H9 (cell line): ENCODE measurements at regions not wholly inside any gene's neighbourhood (a gene's known extent, or its start where the extent isn't known, plus 50 kb on each side); places are given as distances from the start of the nearest gene placed in this dataset.

ENCODE experiments used
- DNase-seq: peaks from one replicate; pipeline ENCODE4 v3.0.0-alpha.2; 2017
- H2AFZ ChIP-seq: one replicate; pipeline ENCODE4 v1.6.1; 2013; ENCODE audit warnings: mild to moderate bottlenecking, low read length, control low read depth, moderate library complexity
- H2AK5ac ChIP-seq: 2 replicates; pipeline ENCODE4 v1.6.1; 2013; ENCODE audit warnings: low read length, control low read depth, mixed read lengths; ENCODE audit not compliant: insufficient read length
- H2BK120ac ChIP-seq: one replicate; pipeline ENCODE4 v1.6.1; 2013; ENCODE audit warnings: low read depth, mild to moderate bottlenecking, low read length, control low read depth, inconsistent platforms; ENCODE audit not compliant: poor library complexity, severe bottlenecking
- H2BK12ac ChIP-seq: 2 replicates; pipeline ENCODE4 v1.6.1; 2013; ENCODE audit warnings: low read length, control low read depth, mixed read lengths, low read depth; ENCODE audit not compliant: insufficient read length
- H2BK15ac ChIP-seq: 2 replicates; pipeline ENCODE4 v1.6.1; 2013; ENCODE audit warnings: low read depth, low read length, control low read depth
- H2BK20ac ChIP-seq: one replicate; pipeline ENCODE4 v1.6.1; 2013; ENCODE audit warnings: low read depth, mild to moderate bottlenecking, low read length, control low read depth, inconsistent platforms; ENCODE audit not compliant: poor library complexity, severe bottlenecking
- H2BK5ac ChIP-seq: 2 replicates; pipeline ENCODE4 v1.6.1; 2013; ENCODE audit warnings: low read length, control low read depth, mixed read lengths; ENCODE audit not compliant: insufficient read length
- H3K14ac ChIP-seq: 2 replicates; pipeline ENCODE4 v1.6.1; 2013; ENCODE audit warnings: low read length, control low read depth; ENCODE audit not compliant: insufficient read depth
- H3K18ac ChIP-seq: 2 replicates; pipeline ENCODE4 v1.6.1; 2013; ENCODE audit warnings: low read depth, mild to moderate bottlenecking, mixed read lengths, low read length, control low read depth; ENCODE audit not compliant: insufficient read length
- H3K23ac ChIP-seq: 2 replicates; pipeline ENCODE4 v1.6.1; 2013; ENCODE audit warnings: low read length, control low read depth, mixed read lengths, low read depth; ENCODE audit not compliant: insufficient read length
- H3K23me2 ChIP-seq: 2 replicates; pipeline ENCODE4 v1.6.1; 2013; ENCODE audit warnings: low read depth, mild to moderate bottlenecking, mixed read lengths, low read length, control low read depth; ENCODE audit not compliant: insufficient read length, poor library complexity, severe bottlenecking
- H3K27ac ChIP-seq: 2 replicates; pipeline ENCODE4 v1.5.1; 2013; ENCODE audit warnings: low read length, control low read depth, mixed read lengths, low read depth; ENCODE audit not compliant: insufficient read length
- H3K27me3 ChIP-seq: 2 replicates; pipeline ENCODE4 v1.6.1; 2013; ENCODE audit warnings: low read length, control low read depth, inconsistent platforms; ENCODE audit not compliant: insufficient read depth
- H3K4ac ChIP-seq: 2 replicates; pipeline ENCODE4 v1.6.1; 2013; ENCODE audit warnings: low read depth, mild to moderate bottlenecking, control low read depth, inconsistent platforms, low read length, moderate library complexity
- H3K4me1 ChIP-seq: 2 replicates; pipeline ENCODE4 v1.6.1; 2013; ENCODE audit warnings: low read length, control low read depth, inconsistent platforms; ENCODE audit not compliant: insufficient read depth
- H3K4me2 ChIP-seq: 2 replicates; pipeline ENCODE4 v1.6.1; 2013; ENCODE audit warnings: low read length, control low read depth, mixed read lengths; ENCODE audit not compliant: insufficient read length, insufficient read depth
- H3K56ac ChIP-seq: 2 replicates; pipeline ENCODE4 v1.6.1; 2013; ENCODE audit warnings: low read depth, mild to moderate bottlenecking, mixed read lengths, low read length, control low read depth; ENCODE audit not compliant: insufficient read length
- H3K79me1 ChIP-seq: 2 replicates; pipeline ENCODE4 v1.6.1; 2013; ENCODE audit warnings: low read depth, mild to moderate bottlenecking, moderate library complexity, low read length, control low read depth, inconsistent platforms; ENCODE audit not compliant: insufficient read depth, poor library complexity, severe bottlenecking
- H3K79me2 ChIP-seq: 2 replicates; pipeline ENCODE4 v1.6.1; 2013; ENCODE audit warnings: low read length, control low read depth, inconsistent platforms; ENCODE audit not compliant: insufficient read depth
- H3K9ac ChIP-seq: 2 replicates; pipeline ENCODE4 v1.6.1; 2013; ENCODE audit warnings: low read length, control low read depth, mixed read lengths; ENCODE audit not compliant: insufficient read length; ENCODE audit errors: extremely low read depth
- H3K9me3 ChIP-seq: one replicate; pipeline ENCODE4 v1.6.1; 2013; ENCODE audit warnings: low read depth, low read length, inconsistent platforms; ENCODE audit not compliant: control insufficient read depth
- H3T11ph ChIP-seq: one replicate; pipeline ENCODE4 v1.6.1; 2013; ENCODE audit warnings: mild to moderate bottlenecking, low read length, control low read depth, inconsistent platforms
- H4K20me1 ChIP-seq: one replicate; pipeline ENCODE4 v1.6.1; 2013; ENCODE audit not compliant: control insufficient read depth, insufficient read length, insufficient read depth
- H4K5ac ChIP-seq: 2 replicates; pipeline ENCODE4 v1.6.1; 2013; ENCODE audit warnings: low read depth, mild to moderate bottlenecking, mixed read lengths, low read length, control low read depth; ENCODE audit not compliant: insufficient read length
- H4K8ac ChIP-seq: replicated peaks from 2 replicates; pipeline ENCODE4 v1.6.1; 2013; ENCODE audit warnings: low read length, control low read depth, mixed read lengths, low read depth; ENCODE audit not compliant: insufficient read length
- H4K91ac ChIP-seq: 2 replicates; pipeline ENCODE4 v1.6.1; 2013; ENCODE audit warnings: low read depth, mild to moderate bottlenecking, moderate library complexity, mixed read lengths, low read length, control low read depth; ENCODE audit not compliant: insufficient read length
- H3K27ac Mint-ChIP-seq, 3 experiments: 2 replicates in 2 of 3; 3 replicates in 1 of 3; pipeline ENCODE4 v1.8.0; 2020 to 2021; ENCODE audit warnings: mixed read lengths in 3 of 3, mild to moderate bottlenecking in 1 of 3, moderate library complexity in 1 of 3
- H3K27me3 Mint-ChIP-seq: 2 replicates; pipeline ENCODE4 v1.8.0; 2021; ENCODE audit warnings: low read depth, mild to moderate bottlenecking, moderate library complexity, mixed read lengths
- H3K36me3 Mint-ChIP-seq, 3 experiments: 2 replicates in 2 of 3; 3 replicates in 1 of 3; pipeline ENCODE4 v1.8.0; 2020 to 2021; ENCODE audit warnings: low read depth in 3 of 3, mixed read lengths in 3 of 3; ENCODE audit not compliant: insufficient read depth in 1 of 3
- H3K4me1 Mint-ChIP-seq, 2 experiments: 2 replicates each; pipeline ENCODE4 v1.8.0; 2020; ENCODE audit warnings: mixed read lengths in 2 of 2
- H3K4me3 Mint-ChIP-seq, 2 experiments: 2 replicates in 1 of 2; 3 replicates in 1 of 2; pipeline ENCODE4 v1.8.0; 2020 to 2021; ENCODE audit warnings: mild to moderate bottlenecking in 2 of 2, mixed read lengths in 2 of 2, moderate library complexity in 1 of 2
- H3K9me3 Mint-ChIP-seq, 2 experiments: 2 replicates in 1 of 2; 3 replicates in 1 of 2; pipeline ENCODE4 v1.8.0; 2020; ENCODE audit warnings: mild to moderate bottlenecking in 2 of 2, mixed read lengths in 2 of 2, moderate library complexity in 1 of 2
- WGBS: extraction: QIAGEN DNeasy Blood & Tissue Kit; methylation state at CpG from one replicate; pipeline ENCODE4 v1.1.7; 2013; ENCODE audit warnings: missing lambda C conversion rate, low lambda C conversion rate, mixed read lengths; ENCODE audit not compliant: insufficient read length; ENCODE audit errors: extremely low coverage; 5-methylcytosine and 5-hydroxymethylcytosine counted together
- TF ChIP-seq, protein P1 (sequence below): fragments of 200-600 bp; sonication (generic); conservative IDR thresholded peaks from 3 replicates; pipeline ENCODE4 v1.8.0; 2021; ENCODE audit warnings: antibody characterized with exemption, mild to moderate bottlenecking

DNA sequence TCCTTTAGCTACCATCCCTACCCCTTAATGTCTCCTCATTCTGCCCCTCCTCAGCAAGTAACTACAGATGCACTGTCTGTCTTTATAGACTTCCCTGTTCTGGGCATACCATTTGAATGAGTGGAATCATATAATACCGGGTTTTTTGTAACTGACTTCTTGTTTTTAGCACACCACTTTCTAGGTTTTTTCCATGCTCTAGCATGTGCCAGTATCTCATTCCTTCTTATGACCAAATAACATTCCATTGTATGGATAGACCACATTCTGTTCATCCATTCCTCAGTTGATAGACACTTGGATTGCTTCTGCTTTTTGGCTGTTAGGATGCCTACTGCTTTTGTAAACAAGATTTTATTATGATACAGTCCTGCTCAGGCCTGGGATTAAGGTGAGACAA is 154.7 kb downstream of the TSN start:
- Mint-ChIP-seq H3K4me1 (peaks cover 8 to 11% of the 10 kb centered on the region in 2 experiments), H3K36me3 (no peaks in the 10 kb centered on the region), H3K4me3 (no peak overlapping the region), H3K9me3 (no peaks in the 10 kb centered on the region), H3K27ac (no peak overlapping the region), H3K27me3 (peaks cover 2% of the 10 kb centered on the region)
- Histone ChIP-seq H3K9me3 (no peaks in the 10 kb centered on the region), H3K4me2 (no peak overlapping the region), H3K4ac (no peak overlapping the region), H3K56ac (no peak overlapping the region), H3T11ph (no peak overlapping the region), H3K14ac (no peak overlapping the region), H2BK20ac (no peak overlapping the region), H2AK5ac (no peak overlapping the region), H3K23ac (no peak overlapping the region), H2BK5ac (no peak overlapping the region), H3K18ac (no peak overlapping the region), H2AFZ (no peak overlapping the region), H2BK15ac (no peak overlapping the region), H3K9ac (no peak overlapping the region), H4K8ac (no peak overlapping the region), H4K5ac (no peak overlapping the region), H2BK12ac (no peak overlapping the region), H3K79me2 (no peaks in the 10 kb centered on the region), H3K4me1 (no peaks in the 10 kb centered on the region), H3K23me2 (no peaks in the 10 kb centered on the region), H3K27me3 (no peaks in the 10 kb centered on the region), H2BK120ac (no peak overlapping the region), H3K27ac (no peak overlapping the region), H4K91ac (no peak overlapping the region), H4K20me1 (no peaks in the 10 kb centered on the region), H3K79me1 (no peaks in the 10 kb centered on the region)
- no peak for DNase-seq
- no CpG with 5 or more reads among the region's 1 CpG for WGBS
- TF ChIP-seq, protein P1, sequence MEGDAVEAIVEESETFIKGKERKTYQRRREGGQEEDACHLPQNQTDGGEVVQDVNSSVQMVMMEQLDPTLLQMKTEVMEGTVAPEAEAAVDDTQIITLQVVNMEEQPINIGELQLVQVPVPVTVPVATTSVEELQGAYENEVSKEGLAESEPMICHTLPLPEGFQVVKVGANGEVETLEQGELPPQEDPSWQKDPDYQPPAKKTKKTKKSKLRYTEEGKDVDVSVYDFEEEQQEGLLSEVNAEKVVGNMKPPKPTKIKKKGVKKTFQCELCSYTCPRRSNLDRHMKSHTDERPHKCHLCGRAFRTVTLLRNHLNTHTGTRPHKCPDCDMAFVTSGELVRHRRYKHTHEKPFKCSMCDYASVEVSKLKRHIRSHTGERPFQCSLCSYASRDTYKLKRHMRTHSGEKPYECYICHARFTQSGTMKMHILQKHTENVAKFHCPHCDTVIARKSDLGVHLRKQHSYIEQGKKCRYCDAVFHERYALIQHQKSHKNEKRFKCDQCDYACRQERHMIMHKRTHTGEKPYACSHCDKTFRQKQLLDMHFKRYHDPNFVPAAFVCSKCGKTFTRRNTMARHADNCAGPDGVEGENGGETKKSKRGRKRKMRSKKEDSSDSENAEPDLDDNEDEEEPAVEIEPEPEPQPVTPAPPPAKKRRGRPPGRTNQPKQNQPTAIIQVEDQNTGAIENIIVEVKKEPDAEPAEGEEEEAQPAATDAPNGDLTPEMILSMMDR, result no peak
